ENCODE measurements at regions not wholly inside any gene's neighbourhood (a gene's known extent, or its start where the extent isn't known, plus 50 kb on each side); places are given as distances from the start of the nearest gene placed in this dataset.

GRCh38 chr12:87783467-87783866, 245.7 kb downstream of the C12orf50 start:
- in situ Hi-C loops (cut with MboI; ENCODE audit: low pct_ligation_motif_present in 1 of 4, low pct_unique_long_range_greater_than_20kb in 1 of 4, low sequenced_read_pairs in 3 of 4) (no loop called here), intact Hi-C loops (cut with DNase I; ENCODE audit: low total_unique reads) (no loop called here)
- Histone ChIP-seq H3K36me3 (no peaks in the 10 kb centered on the region), H3K27ac (no peak overlapping the region), H3K4me3 (no peak overlapping the region), H3K4me1 (no peaks in the 10 kb centered on the region), H3K27me3 (no peaks in the 10 kb centered on the region), H3K9me3 (no peaks in the 10 kb centered on the region)
- TF ChIP-seq POLR2A (IDR thresholded peaks at IDR 0.05) (no peak), EP300 (IDR thresholded peaks at IDR 0.05; ENCODE audit: low read depth) (no peak), POLR2AphosphoS5 (IDR thresholded peaks at IDR 0.05) (no peak), CTCF (IDR thresholded peaks at IDR 0.05) (no peak)
- no peak for DNase-seq
- 92 to 94% methylated on average over 8 of the region's 8 CpGs for WGBS, 2 donors (ENCODE audit: low coverage in 1 of 2)

- no peak for DNase-seq
Measured at GRCh38 chr12:87782838-87783237, 246.4 kb downstream of the C12orf50 start.

GRCh38 chr12:87779858-87780498, 249.2 kb downstream of the C12orf50 start:
- in situ Hi-C loops (cut with MboI; ENCODE audit: low pct_ligation_motif_present in 1 of 4, low pct_unique_long_range_greater_than_20kb in 1 of 4, low sequenced_read_pairs in 3 of 4), result no loop called here
- 68% methylated on average over 2 of the region's 2 CpGs; no CpG with 5 or more reads in 1 of the 2 donors for WGBS, 2 donors (ENCODE audit: low coverage in 1 of 2)

More at GRCh38 chr12:87782838-87783237, 246.4 kb downstream of the C12orf50 start:
- Histone ChIP-seq H3K9me3 (no peaks in the 10 kb centered on the region), H3K27me3 (no peaks in the 10 kb centered on the region), H3K36me3 (no peaks in the 10 kb centered on the region), H3K4me3 (no peak overlapping the region), H3K4me1 (no peaks in the 10 kb centered on the region), H3K27ac (no peak overlapping the region)
- intact Hi-C loops (cut with DNase I; ENCODE audit: low total_unique reads) (no loop called here), in situ Hi-C loops (cut with MboI; ENCODE audit: low pct_ligation_motif_present in 1 of 4, low pct_unique_long_range_greater_than_20kb in 1 of 4, low sequenced_read_pairs in 3 of 4) (no loop called here)
- 75% methylated on average over 3 of the region's 3 CpGs; no CpG with 5 or more reads in 1 of the 2 donors for WGBS, 2 donors (ENCODE audit: low coverage in 1 of 2)
- TF ChIP-seq POLR2AphosphoS5 (IDR thresholded peaks at IDR 0.05) (no peak), EP300 (IDR thresholded peaks at IDR 0.05; ENCODE audit: low read depth) (no peak), POLR2A (IDR thresholded peaks at IDR 0.05) (no peak), CTCF (IDR thresholded peaks at IDR 0.05) (no peak)

GRCh38 chr12:87779016-87779415, 250.2 kb downstream of the C12orf50 start:
- Histone ChIP-seq H3K36me3 (no peaks in the 10 kb centered on the region), H3K27ac (no peak overlapping the region), H3K27me3 (no peaks in the 10 kb centered on the region), H3K9me3 (no peaks in the 10 kb centered on the region), H3K4me1 (no peaks in the 10 kb centered on the region), H3K4me3 (no peak overlapping the region)
- no peak for DNase-seq
- WGBS, 2 donors (ENCODE audit: low coverage in 1 of 2), result 70% methylated on average over 2 of the region's 2 CpGs; no CpG with 5 or more reads in 1 of the 2 donors
- in situ Hi-C loops (cut with MboI; ENCODE audit: low pct_ligation_motif_present in 1 of 4, low pct_unique_long_range_greater_than_20kb in 1 of 4, low sequenced_read_pairs in 3 of 4) (no loop called here), intact Hi-C loops (cut with DNase I; ENCODE audit: low total_unique reads) (no loop called here)
- TF ChIP-seq POLR2AphosphoS5 (IDR thresholded peaks at IDR 0.05) (no peak), POLR2A (IDR thresholded peaks at IDR 0.05) (no peak), CTCF (IDR thresholded peaks at IDR 0.05) (no peak), EP300 (IDR thresholded peaks at IDR 0.05; ENCODE audit: low read depth) (no peak)

More at GRCh38 chr12:87779858-87780498, 249.2 kb downstream of the C12orf50 start:
- Histone ChIP-seq H3K4me3 (no peak overlapping the region), H3K4me1 (no peaks in the 10 kb centered on the region), H3K27me3 (no peaks in the 10 kb centered on the region), H3K27ac (no peak overlapping the region), H3K36me3 (no peaks in the 10 kb centered on the region), H3K9me3 (no peaks in the 10 kb centered on the region)
- intact Hi-C loops (cut with DNase I; ENCODE audit: low total_unique reads), result no loop called here
- no peak for DNase-seq
- no peak for TF ChIP-seq POLR2AphosphoS5 (IDR thresholded peaks at IDR 0.05)
- TF ChIP-seq CTCF (IDR thresholded peaks at IDR 0.05), result no peak
- no peak for TF ChIP-seq EP300 (IDR thresholded peaks at IDR 0.05; ENCODE audit: low read depth)
- TF ChIP-seq POLR2A (IDR thresholded peaks at IDR 0.05), result no peak

All from transverse colon (tissue), 4 donors.